Smooth muscle cell (in vitro differentiated cells): ENCODE measurements at regions not wholly inside any gene's neighbourhood (a gene's known extent, or its start where the extent isn't known, plus 50 kb on each side); places are given as distances from the start of the nearest gene placed in this dataset.

Experiments
- DNase-seq: peaks from one replicate; lab custom pipeline; 2025; ENCODE audit not compliant: unreplicated experiment; lab: John Stamatoyannopoulos, UW
- H2AFZ ChIP-seq: fragments of 200-600 bp; sonication (generic); 2 replicates; pipeline ENCODE4 v1.6.0; 2016; ENCODE audit warnings: antibody characterized with exemption, low read depth, mild to moderate bottlenecking
- H3F3A ChIP-seq: fragments of 200-600 bp; sonication (generic); 2 replicates; pipeline ENCODE4 v1.6.0; 2017; ENCODE audit warnings: antibody characterized with exemption, low read depth
- H3K27ac ChIP-seq: fragments of 200-600 bp; sonication (generic); 2 replicates; pipeline ENCODE4 v1.5.1; 2016; ENCODE audit warnings: low read depth, mild to moderate bottlenecking
- H3K27me3 ChIP-seq: fragments of 200-600 bp; sonication (generic); 2 replicates; pipeline ENCODE4 v1.6.1; 2016; ENCODE audit warnings: low read depth, mild to moderate bottlenecking
- H3K36me3 ChIP-seq: fragments of 200-600 bp; sonication (generic); 2 replicates; pipeline ENCODE4 v1.5.1; 2016; ENCODE audit warnings: low read depth
- H3K4me1 ChIP-seq: fragments of 200-600 bp; sonication (generic); 2 replicates; pipeline ENCODE4 v1.5.1; 2016; ENCODE audit warnings: low read depth
- H3K4me2 ChIP-seq: fragments of 200-600 bp; sonication (generic); 2 replicates; pipeline ENCODE4 v1.6.0; 2016; ENCODE audit warnings: mild to moderate bottlenecking
- H3K4me3 ChIP-seq: fragments of 200-600 bp; sonication (generic); 2 replicates; pipeline ENCODE4 v1.5.1; 2016; ENCODE audit warnings: mild to moderate bottlenecking
- H3K79me2 ChIP-seq: fragments of 200-600 bp; sonication (generic); 2 replicates; pipeline ENCODE4 v1.6.0; 2016; ENCODE audit warnings: low read depth, mild to moderate bottlenecking
- H3K9ac ChIP-seq: fragments of 200-600 bp; sonication (generic); 2 replicates; pipeline ENCODE4 v1.6.0; 2016; ENCODE audit warnings: low read depth
- H3K9me3 ChIP-seq: fragments of 200-600 bp; sonication (generic); replicated peaks from 2 replicates; pipeline ENCODE4 v1.5.1; 2016; ENCODE audit warnings: low read depth
- H4K20me1 ChIP-seq: fragments of 200-600 bp; sonication (generic); 2 replicates; pipeline ENCODE4 v1.6.0; 2016; ENCODE audit warnings: low read depth
- WGBS: methylation state at CpG from one replicate; pipeline ENCODE4 v1.1.7; 2016; ENCODE audit warnings: low lambda C conversion rate; 5-methylcytosine and 5-hydroxymethylcytosine counted together
- TF ChIP-seq, protein P1 (sequence below): fragments of 200-600 bp; sonication (generic); IDR thresholded peaks from 2 replicates; pipeline ENCODE4 v1.5.1; 2017; ENCODE audit warnings: borderline replicate concordance, mild to moderate bottlenecking, antibody characterized with exemption; ENCODE audit not compliant: insufficient read depth, poor library complexity, severe bottlenecking

DNA sequence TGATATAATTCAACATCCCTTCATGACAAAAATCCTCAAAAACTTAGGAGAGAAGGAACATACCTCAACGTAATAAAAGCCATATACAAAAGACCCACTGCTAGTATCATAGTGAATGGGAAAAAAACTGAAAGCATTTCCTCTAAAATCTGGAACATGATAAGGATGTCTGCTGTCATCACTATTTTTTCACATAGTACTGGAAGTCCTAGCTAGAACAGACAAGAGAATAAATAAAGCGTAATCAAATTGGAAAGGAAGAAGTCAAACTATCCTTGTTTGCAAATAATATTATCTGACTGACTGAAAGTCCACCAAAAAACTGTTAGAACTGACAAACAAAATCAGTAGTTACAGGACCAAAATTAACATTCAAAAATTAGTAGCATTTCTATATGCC is 985.4 kb upstream of the AGA start:
- H3F3A ChIP-seq: no peaks in the 10 kb centered on the region
- H4K20me1 ChIP-seq: no peaks in the 10 kb centered on the region
- no peak overlapping the region for H3K27ac ChIP-seq
- no peaks in the 10 kb centered on the region for H3K36me3 ChIP-seq
- H3K4me1 ChIP-seq: no peaks in the 10 kb centered on the region
- H3K79me2 ChIP-seq: no peaks in the 10 kb centered on the region
- no peak overlapping the region for H3K4me2 ChIP-seq
- no peak overlapping the region for H3K9ac ChIP-seq
- WGBS: 80% methylated on average over 2 of the region's 2 CpGs
- no peaks in the 10 kb centered on the region for H3K9me3 ChIP-seq
- TF ChIP-seq, protein P1, sequence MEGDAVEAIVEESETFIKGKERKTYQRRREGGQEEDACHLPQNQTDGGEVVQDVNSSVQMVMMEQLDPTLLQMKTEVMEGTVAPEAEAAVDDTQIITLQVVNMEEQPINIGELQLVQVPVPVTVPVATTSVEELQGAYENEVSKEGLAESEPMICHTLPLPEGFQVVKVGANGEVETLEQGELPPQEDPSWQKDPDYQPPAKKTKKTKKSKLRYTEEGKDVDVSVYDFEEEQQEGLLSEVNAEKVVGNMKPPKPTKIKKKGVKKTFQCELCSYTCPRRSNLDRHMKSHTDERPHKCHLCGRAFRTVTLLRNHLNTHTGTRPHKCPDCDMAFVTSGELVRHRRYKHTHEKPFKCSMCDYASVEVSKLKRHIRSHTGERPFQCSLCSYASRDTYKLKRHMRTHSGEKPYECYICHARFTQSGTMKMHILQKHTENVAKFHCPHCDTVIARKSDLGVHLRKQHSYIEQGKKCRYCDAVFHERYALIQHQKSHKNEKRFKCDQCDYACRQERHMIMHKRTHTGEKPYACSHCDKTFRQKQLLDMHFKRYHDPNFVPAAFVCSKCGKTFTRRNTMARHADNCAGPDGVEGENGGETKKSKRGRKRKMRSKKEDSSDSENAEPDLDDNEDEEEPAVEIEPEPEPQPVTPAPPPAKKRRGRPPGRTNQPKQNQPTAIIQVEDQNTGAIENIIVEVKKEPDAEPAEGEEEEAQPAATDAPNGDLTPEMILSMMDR: no peak
- DNase-seq: no peak
- H2AFZ ChIP-seq: no peak overlapping the region
- H3K4me3 ChIP-seq: no peak overlapping the region
- no peaks in the 10 kb centered on the region for H3K27me3 ChIP-seq

DNA sequence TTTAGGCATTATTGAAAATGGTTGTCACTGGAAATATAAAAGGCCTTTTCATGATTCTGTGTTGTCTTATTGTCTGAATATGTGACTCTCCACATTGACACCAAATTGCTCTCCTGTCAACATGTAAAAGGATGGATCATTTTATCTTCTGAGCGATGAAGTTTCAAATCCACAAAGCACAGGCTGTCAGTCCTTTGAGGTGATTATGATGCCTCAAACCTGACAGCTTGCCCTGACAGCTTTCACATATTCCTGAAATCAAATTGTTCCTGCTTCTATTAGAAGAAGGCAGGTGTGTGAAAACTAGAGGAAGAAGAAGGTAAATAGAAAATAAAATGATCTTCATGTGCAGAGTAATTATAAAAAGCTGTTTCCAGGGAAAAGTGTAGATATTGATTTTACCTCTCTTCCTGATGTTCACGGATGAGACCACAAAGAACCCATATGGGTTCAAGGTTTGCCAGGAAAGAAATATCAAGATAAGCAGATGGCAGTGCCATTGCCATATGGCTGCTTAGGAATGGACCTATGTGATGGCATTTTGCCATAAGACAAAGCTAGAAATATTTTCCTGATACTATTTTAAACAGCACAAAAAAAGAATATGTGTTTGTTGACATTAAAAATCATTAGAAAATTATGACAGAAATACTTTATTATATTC is 1006.3 kb upstream of the AGA start:
- 91% methylated on average over 2 of the region's 2 CpGs for WGBS
- no peaks in the 10 kb centered on the region for H3K27me3 ChIP-seq
- no peak overlapping the region for H3K9ac ChIP-seq
- H3K4me1 ChIP-seq: no peaks in the 10 kb centered on the region
- H3K4me3 ChIP-seq: no peak overlapping the region
- H3K79me2 ChIP-seq: no peaks in the 10 kb centered on the region
- H3K9me3 ChIP-seq: no peaks in the 10 kb centered on the region
- H4K20me1 ChIP-seq: no peaks in the 10 kb centered on the region
- H3K27ac ChIP-seq: no peak overlapping the region
- no peak for DNase-seq
- no peak overlapping the region for H2AFZ ChIP-seq
- H3F3A ChIP-seq: no peaks in the 10 kb centered on the region
- no peak overlapping the region for H3K4me2 ChIP-seq
- TF ChIP-seq, protein P1: no peak
- no peaks in the 10 kb centered on the region for H3K36me3 ChIP-seq

DNA sequence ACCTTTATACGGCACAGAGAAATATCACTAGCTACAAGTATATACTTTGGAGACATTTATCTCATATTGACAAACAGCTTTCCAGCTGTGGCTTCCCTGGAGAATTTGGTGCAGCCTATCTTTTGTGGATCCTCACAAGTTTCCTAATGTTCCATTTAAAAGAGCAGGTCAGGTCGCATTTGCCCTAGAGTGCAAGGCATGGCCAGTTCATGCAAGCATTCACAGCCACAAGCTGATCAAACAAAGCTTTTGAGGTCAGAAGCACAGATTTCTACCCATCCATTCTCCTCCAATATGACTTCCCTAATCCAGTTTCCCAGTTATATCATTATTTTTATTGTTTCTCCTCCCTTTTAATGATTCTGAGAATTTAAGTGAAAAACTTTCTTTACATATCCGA is 1008.4 kb upstream of the AGA start:
- TF ChIP-seq, protein P1: no peak
- 84% methylated on average over 3 of the region's 3 CpGs for WGBS

DNA sequence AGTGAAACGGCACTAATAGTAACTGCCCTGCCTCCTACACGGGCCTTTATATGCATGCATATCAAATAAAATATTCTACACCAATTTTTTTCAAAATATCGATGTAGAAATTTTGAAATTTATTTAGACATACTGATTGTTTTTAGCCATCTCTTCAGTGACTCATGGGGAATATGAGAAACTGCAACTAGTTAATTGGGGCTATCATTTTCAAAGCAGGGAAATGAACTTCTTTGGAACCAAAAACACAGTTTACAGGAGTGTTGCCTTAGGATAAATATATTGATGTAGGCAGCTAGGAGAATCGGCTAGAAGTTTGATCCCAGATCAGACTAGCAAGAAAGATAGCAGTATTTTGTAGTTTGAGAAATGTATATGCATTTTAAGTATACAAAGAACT is 1010.8 kb upstream of the AGA start:
- H3K9me3 ChIP-seq: no peaks in the 10 kb centered on the region
- no peak overlapping the region for H3K27ac ChIP-seq
- DNase-seq: no peak
- no peaks in the 10 kb centered on the region for H3K4me1 ChIP-seq
- no peaks in the 10 kb centered on the region for H3K27me3 ChIP-seq
- no peaks in the 10 kb centered on the region for H4K20me1 ChIP-seq
- H3K9ac ChIP-seq: no peak overlapping the region
- TF ChIP-seq, protein P1: no peak
- no peaks in the 10 kb centered on the region for H3K36me3 ChIP-seq
- H3K4me2 ChIP-seq: no peak overlapping the region
- H3K4me3 ChIP-seq: no peak overlapping the region
- H2AFZ ChIP-seq: no peak overlapping the region
- WGBS: 91% methylated on average over 4 of the region's 4 CpGs
- H3F3A ChIP-seq: no peaks in the 10 kb centered on the region
- no peaks in the 10 kb centered on the region for H3K79me2 ChIP-seq

More for the DNA sequence above, 1008.4 kb upstream of the AGA start:
- Histone ChIP-seq H3K9me3 (no peaks in the 10 kb centered on the region), H3K27ac (no peak overlapping the region), H3K27me3 (no peaks in the 10 kb centered on the region), H3K4me1 (no peaks in the 10 kb centered on the region), H3K4me2 (no peak overlapping the region), H3K79me2 (no peaks in the 10 kb centered on the region), H3K36me3 (no peaks in the 10 kb centered on the region), H3K9ac (no peak overlapping the region), H3F3A (no peaks in the 10 kb centered on the region), H3K4me3 (no peak overlapping the region), H2AFZ (no peak overlapping the region), H4K20me1 (no peaks in the 10 kb centered on the region)
- DNase-seq: no peak
